Glutamatergic neuron (in vitro differentiated cells): ENCODE measurements at regions not wholly inside any gene's neighbourhood (a gene's known extent, or its start where the extent isn't known, plus 50 kb on each side); places are given as distances from the start of the nearest gene placed in this dataset.

Experiments used
- DNase-seq: peaks from one replicate; pipeline ENCODE4 v3.0.0; 2022
- H3K27ac Mint-ChIP-seq: one replicate; pipeline ENCODE4 v1.8.0; 2020; ENCODE audit warnings: mild to moderate bottlenecking, mixed read lengths, inconsistent platforms; ENCODE audit not compliant: unreplicated experiment
- H3K27me3 Mint-ChIP-seq: one replicate; pipeline ENCODE4 v1.8.0; 2020; ENCODE audit warnings: mild to moderate bottlenecking, moderate library complexity, mixed read lengths, inconsistent platforms; ENCODE audit not compliant: unreplicated experiment
- H3K36me3 Mint-ChIP-seq: one replicate; pipeline ENCODE4 v1.8.0; 2020; ENCODE audit warnings: mild to moderate bottlenecking, mixed read lengths, inconsistent platforms; ENCODE audit not compliant: unreplicated experiment
- H3K4me1 Mint-ChIP-seq: one replicate; pipeline ENCODE4 v1.8.0; 2020; ENCODE audit warnings: mild to moderate bottlenecking, low read depth, mixed read lengths, inconsistent platforms; ENCODE audit not compliant: unreplicated experiment
- H3K4me3 Mint-ChIP-seq: one replicate; pipeline ENCODE4 v1.8.0; 2020; ENCODE audit warnings: mild to moderate bottlenecking, mixed read lengths, inconsistent platforms; ENCODE audit not compliant: unreplicated experiment
- H3K9me3 Mint-ChIP-seq: one replicate; pipeline ENCODE4 v1.8.0; 2020; ENCODE audit warnings: mild to moderate bottlenecking, moderate library complexity, mixed read lengths, inconsistent platforms; ENCODE audit not compliant: unreplicated experiment
- CTCF ChIP-seq: fragments of 200-600 bp; sonication (generic); IDR thresholded peaks from one replicate; pipeline ENCODE4 v1.5.0; 2021; ENCODE audit not compliant: partially characterized antibody, unreplicated experiment

GRCh38 chr9:107681988-107682387, 192.4 kb upstream of the KLF4 start:
- no peaks in the 10 kb centered on the region for H3K36me3 Mint-ChIP-seq
- H3K4me1 Mint-ChIP-seq: no peaks in the 10 kb centered on the region
- H3K27me3 Mint-ChIP-seq: no peaks in the 10 kb centered on the region
- DNase-seq: no peak
- no peak overlapping the region for H3K27ac Mint-ChIP-seq
- no peak overlapping the region for H3K4me3 Mint-ChIP-seq
- TF ChIP-seq CTCF: no peak
- peaks cover 2% of the 10 kb centered on the region for H3K9me3 Mint-ChIP-seq

- no peak for TF ChIP-seq CTCF
- Mint-ChIP-seq H3K9me3 (no peaks in the 10 kb centered on the region), H3K4me1 (no peaks in the 10 kb centered on the region), H3K27ac (no peak overlapping the region), H3K36me3 (no peaks in the 10 kb centered on the region), H3K27me3 (no peaks in the 10 kb centered on the region), H3K4me3 (no peak overlapping the region)
- no peak for DNase-seq
Measured at GRCh38 chr9:107675351-107676259, 186.0 kb upstream of the KLF4 start.

DNA sequence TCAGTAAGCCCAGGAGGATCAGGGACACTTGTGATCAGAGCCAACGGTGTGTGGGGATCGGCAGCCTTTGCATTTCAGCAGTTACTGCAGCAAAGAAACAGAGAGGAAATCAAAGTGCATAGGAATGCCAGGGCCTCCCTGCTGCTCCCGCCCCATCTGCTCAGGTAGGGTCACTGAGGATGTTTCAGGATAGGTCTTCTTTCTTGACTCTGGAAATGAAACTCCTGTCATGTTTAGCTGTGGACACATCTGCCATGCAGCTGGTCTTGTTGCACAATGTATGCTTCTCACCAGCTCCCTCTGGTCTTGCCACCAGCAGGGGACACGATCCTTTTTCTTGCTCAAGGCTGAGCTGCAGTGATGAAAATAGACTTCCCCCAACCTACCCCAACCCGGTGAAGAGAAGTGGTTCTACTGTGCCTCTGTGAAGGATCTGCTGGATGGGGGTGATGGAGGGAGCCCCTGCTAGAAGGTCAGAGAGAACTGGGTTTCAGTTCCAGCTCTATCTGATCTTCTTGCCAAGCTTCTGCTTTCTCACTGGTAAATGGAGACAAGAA, 185.2 kb upstream of the KLF4 start:
- H3K4me3 Mint-ChIP-seq: no peak overlapping the region
- no peaks in the 10 kb centered on the region for H3K9me3 Mint-ChIP-seq
- DNase-seq: no peak
- no peak for TF ChIP-seq CTCF
- no peaks in the 10 kb centered on the region for H3K36me3 Mint-ChIP-seq
- H3K27ac Mint-ChIP-seq: no peak overlapping the region
- H3K4me1 Mint-ChIP-seq: no peaks in the 10 kb centered on the region
- no peaks in the 10 kb centered on the region for H3K27me3 Mint-ChIP-seq

- no peak overlapping the region for H3K4me3 Mint-ChIP-seq
- no peak for DNase-seq
- no peak overlapping the region for H3K27ac Mint-ChIP-seq
- H3K36me3 Mint-ChIP-seq: no peaks in the 10 kb centered on the region
- no peaks in the 10 kb centered on the region for H3K9me3 Mint-ChIP-seq
- H3K4me1 Mint-ChIP-seq: no peaks in the 10 kb centered on the region
- no peak for TF ChIP-seq CTCF
- no peaks in the 10 kb centered on the region for H3K27me3 Mint-ChIP-seq
Measured at GRCh38 chr9:107673861-107674720, 184.5 kb upstream of the KLF4 start.

DNA sequence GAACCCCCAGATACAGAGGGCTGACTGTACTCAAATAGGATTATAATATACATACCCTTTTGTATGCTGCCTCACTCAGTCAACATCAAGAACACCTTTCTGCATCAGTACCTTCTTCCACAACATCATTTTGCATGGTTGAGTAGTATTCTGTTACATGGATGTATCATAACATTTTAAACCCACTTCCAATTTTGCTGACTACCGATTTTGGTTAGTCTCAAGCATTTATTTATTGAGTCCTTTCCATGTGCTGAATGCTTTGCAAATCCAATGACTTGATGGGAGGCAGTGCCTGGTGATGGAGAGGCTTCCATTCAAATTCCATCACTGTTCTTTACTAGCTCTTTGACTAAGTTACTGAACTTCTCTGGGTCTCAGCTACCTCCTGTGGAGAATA, 182.0 kb upstream of the KLF4 start:
- Mint-ChIP-seq H3K27ac (no peak overlapping the region), H3K4me1 (peaks cover 3% of the 10 kb centered on the region), H3K9me3 (no peaks in the 10 kb centered on the region), H3K27me3 (peaks cover 4% of the 10 kb centered on the region), H3K4me3 (no peak overlapping the region), H3K36me3 (no peaks in the 10 kb centered on the region)
- DNase-seq: no peak
- TF ChIP-seq CTCF: no peak
